GM21381 (cell line): ENCODE measurements at regions not wholly inside any gene's neighbourhood (a gene's known extent, or its start where the extent isn't known, plus 50 kb on each side); places are given as distances from the start of the nearest gene placed in this dataset.
"Not testable (repeated sequence)": the region's sequence is repeated elsewhere in the genome, so short reads cannot be mapped to it uniquely, and the experiment has no call there.

Experiments
- ATAC-seq: cut with Tn5 transposase; IDR thresholded peaks from one replicate; pipeline ENCODE4 v1.9.1; 2021; ENCODE audit warnings: mild to moderate bottlenecking, moderate library complexity; ENCODE audit not compliant: unreplicated experiment

GRCh38 chr16:29355339-29356059 lies 51.0 kb downstream of the NPIPB11 start:
- not testable (repeated sequence) for ATAC-seq

- ATAC-seq = not testable (repeated sequence)
Observed at GRCh38 chr16:29354449-29354848, 52.1 kb downstream of the NPIPB11 start.

- ATAC-seq = not testable (repeated sequence)
Observed at GRCh38 chr16:29352617-29352999, 53.9 kb downstream of the NPIPB11 start.

GRCh38 chr16:29351970-29352616 lies 54.4 kb downstream of the NPIPB11 start:
- not testable (repeated sequence) for ATAC-seq

GRCh38 chr16:29351271-29351969 lies 55.1 kb downstream of the NPIPB11 start:
- ATAC-seq = not testable (repeated sequence)

GRCh38 chr16:29349966-29350365 lies 56.5 kb downstream of the NPIPB11 start:
- not testable (repeated sequence) for ATAC-seq

GRCh38 chr16:29348748-29349147 lies 57.8 kb downstream of the NPIPB11 start:
- not testable (repeated sequence) for ATAC-seq

GRCh38 chr16:29348123-29348690 lies 58.3 kb downstream of the NPIPB11 start:
- not testable (repeated sequence) for ATAC-seq

- ATAC-seq = not testable (repeated sequence)
Observed at GRCh38 chr16:29346796-29347580, 59.5 kb downstream of the NPIPB11 start.

GRCh38 chr16:29346203-29346602 lies 60.3 kb downstream of the NPIPB11 start:
- peak; percentile 63 for ATAC-seq

- not testable (repeated sequence) for ATAC-seq
Observed at GRCh38 chr16:29342937-29343336, 63.6 kb downstream of the NPIPB11 start.

GRCh38 chr16:29340779-29341438 lies 65.6 kb downstream of the NPIPB11 start:
- ATAC-seq = not testable (repeated sequence)

- not testable (repeated sequence) for ATAC-seq
Observed at GRCh38 chr16:29340235-29340634, 66.3 kb downstream of the NPIPB11 start.

GRCh38 chr16:29338821-29339700 lies 67.5 kb downstream of the NPIPB11 start:
- peak; percentile 84 for ATAC-seq

- ATAC-seq = not testable (repeated sequence)
Observed at GRCh38 chr16:29337385-29337901, 69.1 kb downstream of the NPIPB11 start.

- not testable (repeated sequence) for ATAC-seq
Observed at GRCh38 chr16:29335549-29335846, 71.0 kb downstream of the NPIPB11 start.

GRCh38 chr16:29334776-29335548 lies 71.5 kb downstream of the NPIPB11 start:
- not testable (repeated sequence) for ATAC-seq

GRCh38 chr16:29333492-29334097 lies 72.9 kb downstream of the NPIPB11 start:
- ATAC-seq = not testable (repeated sequence)
